HEK293T (cell line): ENCODE measurements at regions not wholly inside any gene's neighbourhood (a gene's known extent, or its start where the extent isn't known, plus 50 kb on each side); places are given as distances from the start of the nearest gene placed in this dataset.

ENCODE experiments used
- FOXA1 ChIP-seq: fragments of 450-650 bp; IDR thresholded peaks from 2 replicates; pipeline ENCODE4 v1.6.1; 2016; ENCODE audit warnings: mild to moderate bottlenecking
- FOXK2 ChIP-seq: fragments of 450-650 bp; IDR thresholded peaks from 2 replicates; pipeline ENCODE4 v1.6.1; 2016; ENCODE audit warnings: mild to moderate bottlenecking
- FOXM1 ChIP-seq: fragments of 450-650 bp; IDR thresholded peaks from 2 replicates; pipeline ENCODE4 v1.6.1; 2017; ENCODE audit warnings: mild to moderate bottlenecking, borderline replicate concordance
- SP1 ChIP-seq: fragments of 450-650 bp; IDR thresholded peaks from 2 replicates; pipeline ENCODE4 v1.6.1; 2017
- ZNF384 ChIP-seq: fragments of 450-650 bp; IDR thresholded peaks from 2 replicates; pipeline ENCODE4 v1.6.1; 2016
- TF ChIP-seq, protein P1 (sequence below): fragments of 450-650 bp; IDR thresholded peaks from 2 replicates; pipeline ENCODE4 v1.6.1; 2016

DNA sequence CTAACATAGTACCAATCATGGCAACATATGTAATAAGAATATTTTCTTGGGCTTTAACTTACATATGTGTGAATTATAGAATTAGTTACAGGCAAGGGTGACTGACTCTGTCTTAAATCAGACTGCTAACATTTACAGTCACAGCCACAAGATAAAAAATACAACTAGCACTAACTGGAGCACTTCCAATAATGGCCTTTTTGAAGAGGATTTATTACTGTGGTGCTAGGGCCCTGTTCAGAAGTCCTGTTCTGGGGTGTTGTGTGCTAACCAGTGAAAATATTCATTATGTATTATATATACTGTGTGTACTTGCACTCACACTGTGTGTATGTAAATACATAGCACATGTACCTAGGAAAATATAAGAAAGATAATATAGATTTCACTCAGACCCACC lies 1611.2 kb downstream of the PCDH18 start:
- TF ChIP-seq FOXM1 (no peak), FOXA1 (no peak), SP1 (no peak), FOXK2 (no peak), ZNF384 (no peak)
- TF ChIP-seq, protein P1, sequence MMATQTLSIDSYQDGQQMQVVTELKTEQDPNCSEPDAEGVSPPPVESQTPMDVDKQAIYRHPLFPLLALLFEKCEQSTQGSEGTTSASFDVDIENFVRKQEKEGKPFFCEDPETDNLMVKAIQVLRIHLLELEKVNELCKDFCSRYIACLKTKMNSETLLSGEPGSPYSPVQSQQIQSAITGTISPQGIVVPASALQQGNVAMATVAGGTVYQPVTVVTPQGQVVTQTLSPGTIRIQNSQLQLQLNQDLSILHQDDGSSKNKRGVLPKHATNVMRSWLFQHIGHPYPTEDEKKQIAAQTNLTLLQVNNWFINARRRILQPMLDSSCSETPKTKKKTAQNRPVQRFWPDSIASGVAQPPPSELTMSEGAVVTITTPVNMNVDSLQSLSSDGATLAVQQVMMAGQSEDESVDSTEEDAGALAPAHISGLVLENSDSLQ = no peak
